ENCODE measurements at regions not wholly inside any gene's neighbourhood (a gene's known extent, or its start where the extent isn't known, plus 50 kb on each side); places are given as distances from the start of the nearest gene placed in this dataset.

GRCh38 chr10:78527296-78527695 lies 493.6 kb downstream of the RPS24 start:
- TF ChIP-seq CTCF (IDR thresholded peaks at IDR 0.05), result no peak
- TF ChIP-seq EP300 (IDR thresholded peaks at IDR 0.05), result no peak
- TF ChIP-seq POLR2A (IDR thresholded peaks at IDR 0.05), result no peak

All from suprapubic skin (tissue), 3 donors.